A204.1 (cell line): ENCODE measurements at regions not wholly inside any gene's neighbourhood (a gene's known extent, or its start where the extent isn't known, plus 50 kb on each side); places are given as distances from the start of the nearest gene placed in this dataset.

ENCODE experiments used
- FAIRE-seq: peaks from 2 replicates; lab custom pipeline; 2012; peaks lifted over from hg19 to GRCh38; lab: Jason Lieb, UNC

GRCh38 chr13:58051807-58052375 lies 420.3 kb downstream of the PCDH17 start:
- FAIRE-seq, result no peak

- no peak for FAIRE-seq
These were observed 424.9 kb downstream of the PCDH17 start for GRCh38 chr13:58056426-58056825.

GRCh38 chr13:58059624-58060023 lies 428.1 kb downstream of the PCDH17 start:
- peak; percentile 6 for FAIRE-seq

- no peak for FAIRE-seq
These were observed 449.3 kb downstream of the PCDH17 start for GRCh38 chr13:58080806-58081205.

- FAIRE-seq, result no peak
These were observed 449.8 kb downstream of the PCDH17 start for GRCh38 chr13:58081301-58081820.

GRCh38 chr13:58083064-58083463 lies 451.5 kb downstream of the PCDH17 start:
- no peak for FAIRE-seq

- FAIRE-seq, result no peak
These were observed 453.7 kb downstream of the PCDH17 start for GRCh38 chr13:58085274-58085673.

- FAIRE-seq, result no peak
These were observed 454.3 kb downstream of the PCDH17 start for GRCh38 chr13:58085819-58086218.

GRCh38 chr13:58087566-58087965 lies 456.0 kb downstream of the PCDH17 start:
- FAIRE-seq, result no peak

- no peak for FAIRE-seq
These were observed 461.9 kb downstream of the PCDH17 start for GRCh38 chr13:58093394-58093793.

- no peak for FAIRE-seq
These were observed 466.3 kb downstream of the PCDH17 start for GRCh38 chr13:58097831-58098230.

- no peak for FAIRE-seq
These were observed 487.8 kb downstream of the PCDH17 start for GRCh38 chr13:58119351-58119750.

GRCh38 chr13:58119804-58120203 lies 488.3 kb downstream of the PCDH17 start:
- FAIRE-seq, result no peak

- no peak for FAIRE-seq
These were observed 495.0 kb downstream of the PCDH17 start for GRCh38 chr13:58126496-58126895.

- no peak for FAIRE-seq
These were observed 502.5 kb downstream of the PCDH17 start for GRCh38 chr13:58134012-58134411.

GRCh38 chr13:58134525-58134924 lies 503.0 kb downstream of the PCDH17 start:
- FAIRE-seq, result no peak

- no peak for FAIRE-seq
These were observed 511.4 kb downstream of the PCDH17 start for GRCh38 chr13:58142952-58143351.

- no peak for FAIRE-seq
These were observed 513.1 kb downstream of the PCDH17 start for GRCh38 chr13:58144616-58145015.

GRCh38 chr13:58151452-58151851 lies 519.9 kb downstream of the PCDH17 start:
- no peak for FAIRE-seq

- no peak for FAIRE-seq
These were observed 529.4 kb downstream of the PCDH17 start for GRCh38 chr13:58160980-58161379.

GRCh38 chr13:58165617-58166016 lies 534.1 kb downstream of the PCDH17 start:
- FAIRE-seq, result no peak

- FAIRE-seq, result no peak
These were observed 549.6 kb downstream of the PCDH17 start for GRCh38 chr13:58181111-58181510.

- FAIRE-seq, result no peak
These were observed 556.3 kb downstream of the PCDH17 start for GRCh38 chr13:58187881-58188280.

- no peak for FAIRE-seq
These were observed 559.0 kb downstream of the PCDH17 start for GRCh38 chr13:58190577-58190976.

- FAIRE-seq, result no peak
These were observed 560.2 kb downstream of the PCDH17 start for GRCh38 chr13:58191754-58192153.
